ENCODE measurements at regions not wholly inside any gene's neighbourhood (a gene's known extent, or its start where the extent isn't known, plus 50 kb on each side); places are given as distances from the start of the nearest gene placed in this dataset.

- DNase-seq = no peak
Measured at GRCh38 chr19:28245937-28246336, 967.0 kb downstream of the UQCRFS1 start.

- DNase-seq = no peak
Measured at GRCh38 chr19:28244966-28245365, 968.0 kb downstream of the UQCRFS1 start.

GRCh38 chr19:28242317-28242927 is 970.5 kb downstream of the UQCRFS1 start:
- no peak for DNase-seq

- DNase-seq = peak; percentile 2
Measured at GRCh38 chr19:28239270-28239669, 973.7 kb downstream of the UQCRFS1 start.

- no peak for DNase-seq
Measured at GRCh38 chr19:28238270-28238820, 974.6 kb downstream of the UQCRFS1 start.

GRCh38 chr19:28235606-28236125 is 977.3 kb downstream of the UQCRFS1 start:
- DNase-seq = no peak

- no peak for DNase-seq
Measured at GRCh38 chr19:28234637-28235036, 978.3 kb downstream of the UQCRFS1 start.

- DNase-seq = no peak
Measured at GRCh38 chr19:28228854-28229253, 984.1 kb downstream of the UQCRFS1 start.

GRCh38 chr19:28224441-28224840 is 988.5 kb downstream of the UQCRFS1 start:
- DNase-seq = no peak

GRCh38 chr19:28221736-28222135 is 991.2 kb downstream of the UQCRFS1 start:
- no peak for DNase-seq

GRCh38 chr19:28218728-28219127 is 994.2 kb downstream of the UQCRFS1 start:
- no peak for DNase-seq

GRCh38 chr19:28217022-28217421 is 995.9 kb downstream of the UQCRFS1 start:
- DNase-seq = no peak

- DNase-seq = no peak
Measured at GRCh38 chr19:28213470-28214082, 999.4 kb downstream of the UQCRFS1 start.

GRCh38 chr19:28210886-28211285 is 1002.1 kb downstream of the UQCRFS1 start:
- DNase-seq = no peak

GRCh38 chr19:28208745-28209144 is 1004.2 kb downstream of the UQCRFS1 start:
- no peak for DNase-seq

GRCh38 chr19:28207244-28207643 is 1005.7 kb downstream of the UQCRFS1 start:
- no peak for DNase-seq

GRCh38 chr19:28201462-28201943 is 1011.4 kb downstream of the UQCRFS1 start:
- DNase-seq = no peak

GRCh38 chr19:28199323-28199722 is 1013.6 kb downstream of the UQCRFS1 start:
- no peak for DNase-seq

GRCh38 chr19:28196961-28197360 is 1016.0 kb downstream of the UQCRFS1 start:
- no peak for DNase-seq

- DNase-seq = no peak
Measured at GRCh38 chr19:28196101-28196500, 1016.9 kb downstream of the UQCRFS1 start.

GRCh38 chr19:28185646-28186045 is 1027.3 kb downstream of the UQCRFS1 start:
- no peak for DNase-seq

GRCh38 chr19:28184997-28185396 is 1028.0 kb downstream of the UQCRFS1 start:
- no peak for DNase-seq

- no peak for DNase-seq
Measured at GRCh38 chr19:28176193-28176592, 1036.8 kb downstream of the UQCRFS1 start.

GRCh38 chr19:28171983-28172382 is 1041.0 kb downstream of the UQCRFS1 start:
- DNase-seq = no peak

Measured in COR-L47 (cell line).